DOHH2 (cell line): ENCODE measurements at regions not wholly inside any gene's neighbourhood (a gene's known extent, or its start where the extent isn't known, plus 50 kb on each side); places are given as distances from the start of the nearest gene placed in this dataset.

Experiments
- H3F3A ChIP-seq: fragments of 200-600 bp; sonication (generic), shearing (Covaris generic); 2 replicates; pipeline ENCODE4 v1.6.0; 2016; ENCODE audit warnings: antibody characterized with exemption, mild to moderate bottlenecking; ENCODE audit not compliant: control insufficient read depth, insufficient read depth
- H3K27ac ChIP-seq: fragments of 200-600 bp; sonication (generic); 2 replicates; pipeline ENCODE4 v1.5.1; 2014; ENCODE audit warnings: low read depth, mild to moderate bottlenecking, low read length, moderate library complexity
- H3K27me3 ChIP-seq: fragments of 200-600 bp; sonication (generic); 2 replicates; pipeline ENCODE4 v1.6.1; 2014; ENCODE audit warnings: mild to moderate bottlenecking, low read length, mixed read lengths; ENCODE audit not compliant: control insufficient read depth
- H3K36me3 ChIP-seq: fragments of 200-600 bp; sonication (generic); 2 replicates; pipeline ENCODE4 v1.6.1; 2014; ENCODE audit warnings: mild to moderate bottlenecking, low read length, moderate library complexity, mixed read lengths; ENCODE audit not compliant: control insufficient read depth
- H3K4me1 ChIP-seq: fragments of 200-600 bp; sonication (generic); 2 replicates; pipeline ENCODE4 v1.6.1; 2014; ENCODE audit warnings: mild to moderate bottlenecking, low read length, mixed read lengths; ENCODE audit not compliant: control insufficient read depth
- H3K4me2 ChIP-seq: fragments of 200-600 bp; sonication (generic); 2 replicates; pipeline ENCODE4 v1.6.0; 2014; ENCODE audit warnings: mild to moderate bottlenecking, low read length, moderate library complexity
- H3K4me3 ChIP-seq: fragments of 200-600 bp; sonication (generic); 2 replicates; pipeline ENCODE4 v1.5.1; 2014; ENCODE audit warnings: mild to moderate bottlenecking, low read length, mixed read lengths
- H3K79me2 ChIP-seq: fragments of 200-600 bp; sonication (generic); 2 replicates; pipeline ENCODE4 v1.6.1; 2014; ENCODE audit warnings: mild to moderate bottlenecking, low read length, mixed read lengths; ENCODE audit not compliant: control insufficient read depth
- H3K9me2 ChIP-seq: fragments of 200-600 bp; sonication (generic); replicated peaks from 2 replicates; pipeline ENCODE4 v1.6.1; 2014; ENCODE audit warnings: mild to moderate bottlenecking, low read length, mixed read lengths; ENCODE audit not compliant: control insufficient read depth
- H3K9me3 ChIP-seq: fragments of 200-600 bp; sonication (generic); 2 replicates; pipeline ENCODE4 v1.6.1; 2014; ENCODE audit warnings: antibody characterized with exemption, low read length, mixed read lengths; ENCODE audit not compliant: control insufficient read depth, insufficient read depth
- H4K20me1 ChIP-seq: fragments of 200-600 bp; sonication (generic); 2 replicates; pipeline ENCODE4 v1.6.0; 2014; ENCODE audit warnings: low read depth, mild to moderate bottlenecking, antibody characterized with exemption, low read length, moderate library complexity; ENCODE audit not compliant: control insufficient read depth, insufficient read depth
- CTCF ChIP-seq: fragments of 200-600 bp; sonication (generic); IDR thresholded peaks from one replicate; pipeline ENCODE4 v1.5.1; 2014; ENCODE audit warnings: antibody characterized with exemption, mild to moderate bottlenecking, low read depth, low read length; ENCODE audit not compliant: poor library complexity, severe bottlenecking
- EZH2phosphoT487 ChIP-seq: fragments of 200-600 bp; sonication (generic); IDR thresholded peaks from 2 replicates; pipeline ENCODE4 v1.6.1; 2017; ENCODE audit warnings: borderline replicate concordance, mild to moderate bottlenecking, antibody characterized with exemption, low read length, moderate library complexity, mixed read lengths

DNA sequence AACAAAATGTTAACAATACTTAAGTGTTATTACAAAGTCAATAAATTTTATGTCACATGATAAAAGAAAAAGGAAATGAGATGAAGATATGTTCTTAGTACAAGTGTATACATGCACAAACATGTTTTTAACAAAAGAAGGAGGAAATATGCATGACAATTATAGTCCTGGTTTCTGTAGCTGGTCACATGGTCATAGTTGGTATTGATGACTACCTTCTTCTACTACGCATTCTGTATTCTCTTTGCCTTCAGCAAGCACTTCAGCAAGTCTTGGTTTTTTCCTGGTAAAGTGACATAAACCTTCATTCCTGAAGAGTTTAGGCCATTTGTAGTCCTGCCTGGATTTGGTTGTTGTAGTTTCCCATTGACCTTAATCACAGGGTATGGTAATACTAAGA lies 121.3 kb upstream of the SYT4 start:
- Histone ChIP-seq H3K79me2 (no peaks in the 10 kb centered on the region), H3K9me2 (no peaks in the 10 kb centered on the region), H3K4me1 (no peaks in the 10 kb centered on the region), H3K9me3 (no peaks in the 10 kb centered on the region), H3K4me3 (no peak overlapping the region), H3K4me2 (no peak overlapping the region), H4K20me1 (no peaks in the 10 kb centered on the region), H3K27ac (no peak overlapping the region), H3K27me3 (no peaks in the 10 kb centered on the region), H3F3A (no peaks in the 10 kb centered on the region), H3K36me3 (no peaks in the 10 kb centered on the region)
- TF ChIP-seq EZH2phosphoT487 (no peak), CTCF (no peak)

DNA sequence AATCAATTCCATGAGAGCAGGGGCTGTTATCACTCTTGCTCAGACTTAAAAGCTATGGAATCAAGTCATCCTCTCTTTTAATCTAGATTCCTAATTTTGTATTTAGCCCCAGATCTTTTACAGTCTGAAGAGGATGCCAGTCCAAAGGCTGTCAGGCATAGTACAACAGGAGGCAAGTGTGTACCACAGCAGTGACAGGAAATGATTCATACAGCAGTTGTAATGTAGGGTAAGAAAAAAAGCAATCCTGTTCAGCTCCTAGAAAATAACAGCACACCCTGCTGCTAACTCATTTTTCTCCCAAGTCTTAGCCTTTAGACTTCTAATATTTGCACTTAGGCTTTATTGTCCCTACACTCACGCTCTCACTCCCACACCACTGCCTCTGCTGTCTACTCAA lies 127.8 kb upstream of the SYT4 start:
- Histone ChIP-seq H3K36me3 (no peaks in the 10 kb centered on the region), H3F3A (no peaks in the 10 kb centered on the region)
- no peak for TF ChIP-seq CTCF
- no peak for TF ChIP-seq EZH2phosphoT487

DNA sequence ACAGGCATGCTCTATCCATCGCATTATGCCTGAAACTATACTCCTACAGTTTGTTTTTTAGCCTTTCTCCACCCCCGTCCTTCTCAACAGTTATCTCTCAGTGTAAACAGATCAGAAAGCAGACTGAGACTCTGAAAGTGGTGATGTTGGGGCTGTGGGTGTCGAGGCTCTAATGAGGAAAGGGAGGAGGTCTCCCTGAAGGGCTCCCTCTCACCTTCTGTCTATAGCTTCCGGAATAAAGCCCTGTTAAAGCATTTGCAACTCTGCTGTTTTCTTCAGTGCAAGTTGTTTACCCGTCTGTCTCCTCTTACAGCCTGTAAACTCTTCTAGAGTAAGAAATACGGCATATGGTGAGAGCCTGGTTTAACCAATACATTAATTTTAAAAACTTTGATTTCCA lies 136.7 kb upstream of the SYT4 start:
- no peaks in the 10 kb centered on the region for H3K4me1 ChIP-seq

More for the DNA sequence above, 127.8 kb upstream of the SYT4 start:
- Histone ChIP-seq H3K9me3 (no peaks in the 10 kb centered on the region), H3K27ac (no peak overlapping the region), H4K20me1 (no peaks in the 10 kb centered on the region), H3K79me2 (no peaks in the 10 kb centered on the region), H3K27me3 (no peaks in the 10 kb centered on the region), H3K4me1 (no peaks in the 10 kb centered on the region), H3K4me3 (no peak overlapping the region), H3K9me2 (no peaks in the 10 kb centered on the region), H3K4me2 (no peak overlapping the region)

More for the DNA sequence above, 136.7 kb upstream of the SYT4 start:
- no peaks in the 10 kb centered on the region for H3K36me3 ChIP-seq
- H3F3A ChIP-seq: no peaks in the 10 kb centered on the region
- no peak overlapping the region for H3K27ac ChIP-seq
- no peaks in the 10 kb centered on the region for H3K79me2 ChIP-seq
- H3K27me3 ChIP-seq: no peaks in the 10 kb centered on the region
- no peaks in the 10 kb centered on the region for H3K9me2 ChIP-seq
- TF ChIP-seq CTCF: no peak
- TF ChIP-seq EZH2phosphoT487: no peak
- H3K4me3 ChIP-seq: no peak overlapping the region
- no peaks in the 10 kb centered on the region for H4K20me1 ChIP-seq
- H3K4me2 ChIP-seq: no peak overlapping the region
- no peaks in the 10 kb centered on the region for H3K9me3 ChIP-seq
